ENCODE measurements at regions not wholly inside any gene's neighbourhood (a gene's known extent, or its start where the extent isn't known, plus 50 kb on each side); places are given as distances from the start of the nearest gene placed in this dataset.

- Histone ChIP-seq H3K27ac (no peak overlapping the region), H3K27me3 (no peaks in the 10 kb centered on the region), H3K36me3 (no peaks in the 10 kb centered on the region), H3K9me3 (no peaks in the 10 kb centered on the region), H3K4me1 (no peaks in the 10 kb centered on the region), H3K4me3 (no peak overlapping the region)
- WGBS, 2 donors (ENCODE audit: low coverage in 1 of 2): 76 to 81% methylated on average over 3 of the region's 3 CpGs
- TF ChIP-seq EP300 (IDR thresholded peaks at IDR 0.05; ENCODE audit: low read depth) (no peak), CTCF (IDR thresholded peaks at IDR 0.05) (no peak), POLR2AphosphoS5 (IDR thresholded peaks at IDR 0.05) (no peak), POLR2A (IDR thresholded peaks at IDR 0.05) (no peak)
- in situ Hi-C loops (cut with MboI; ENCODE audit: low pct_ligation_motif_present in 1 of 4, low pct_unique_long_range_greater_than_20kb in 1 of 4, low sequenced_read_pairs in 3 of 4) (no loop called here), intact Hi-C loops (cut with DNase I; ENCODE audit: low total_unique reads) (no loop called here)
- no peak for DNase-seq
These were observed 476.1 kb upstream of the MEF2C start for GRCh38 chr5:89359046-89359445.

GRCh38 chr5:89353837-89354551 lies 471.0 kb upstream of the MEF2C start:
- intact Hi-C loops (cut with DNase I; ENCODE audit: low total_unique reads): no loop called here
- 62 to 63% methylated on average over 1 of the region's 1 CpG for WGBS, 2 donors (ENCODE audit: low coverage in 1 of 2)
- H3K27me3 ChIP-seq: no peaks in the 10 kb centered on the region
- in situ Hi-C loops (cut with MboI; ENCODE audit: low pct_ligation_motif_present in 1 of 4, low pct_unique_long_range_greater_than_20kb in 1 of 4, low sequenced_read_pairs in 3 of 4): no loop called here
- H3K4me1 ChIP-seq: no peaks in the 10 kb centered on the region
- TF ChIP-seq EP300 (IDR thresholded peaks at IDR 0.05; ENCODE audit: low read depth) (no peak), POLR2AphosphoS5 (IDR thresholded peaks at IDR 0.05) (no peak), CTCF (IDR thresholded peaks at IDR 0.05) (no peak), POLR2A (IDR thresholded peaks at IDR 0.05) (no peak)
- no peak for DNase-seq
- H3K4me3 ChIP-seq: no peak overlapping the region
- H3K9me3 ChIP-seq: no peaks in the 10 kb centered on the region
- no peaks in the 10 kb centered on the region for H3K36me3 ChIP-seq
- no peak overlapping the region for H3K27ac ChIP-seq

- TF ChIP-seq POLR2A (IDR thresholded peaks at IDR 0.05): no peak
- TF ChIP-seq EP300 (IDR thresholded peaks at IDR 0.05; ENCODE audit: low read depth): no peak
- no peak for TF ChIP-seq CTCF (IDR thresholded peaks at IDR 0.05)
- TF ChIP-seq POLR2AphosphoS5 (IDR thresholded peaks at IDR 0.05): no peak
- in situ Hi-C loops (cut with MboI; ENCODE audit: low pct_ligation_motif_present in 1 of 4, low pct_unique_long_range_greater_than_20kb in 1 of 4, low sequenced_read_pairs in 3 of 4): no loop called here
- Histone ChIP-seq H3K36me3 (no peaks in the 10 kb centered on the region), H3K9me3 (no peaks in the 10 kb centered on the region), H3K4me1 (no peaks in the 10 kb centered on the region), H3K4me3 (no peak overlapping the region), H3K27me3 (no peaks in the 10 kb centered on the region), H3K27ac (no peak overlapping the region)
- intact Hi-C loops (cut with DNase I; ENCODE audit: low total_unique reads): no loop called here
- no peak for DNase-seq
These were observed 469.0 kb upstream of the MEF2C start for GRCh38 chr5:89351975-89352374.

GRCh38 chr5:89351222-89351621 lies 468.2 kb upstream of the MEF2C start:
- TF ChIP-seq POLR2AphosphoS5 (IDR thresholded peaks at IDR 0.05): no peak
- no peak for TF ChIP-seq EP300 (IDR thresholded peaks at IDR 0.05; ENCODE audit: low read depth)
- no peak for TF ChIP-seq CTCF (IDR thresholded peaks at IDR 0.05)
- TF ChIP-seq POLR2A (IDR thresholded peaks at IDR 0.05): no peak
- in situ Hi-C loops (cut with MboI; ENCODE audit: low pct_ligation_motif_present in 1 of 4, low pct_unique_long_range_greater_than_20kb in 1 of 4, low sequenced_read_pairs in 3 of 4) (no loop called here), intact Hi-C loops (cut with DNase I; ENCODE audit: low total_unique reads) (no loop called here)
- no peak overlapping the region for H3K27ac ChIP-seq
- H3K27me3 ChIP-seq: no peaks in the 10 kb centered on the region
- H3K4me3 ChIP-seq: no peak overlapping the region
- DNase-seq: no peak
- no peaks in the 10 kb centered on the region for H3K9me3 ChIP-seq
- 74% methylated on average over 4 of the region's 4 CpGs for WGBS, 2 donors (ENCODE audit: low coverage in 1 of 2)
- H3K4me1 ChIP-seq: no peaks in the 10 kb centered on the region
- H3K36me3 ChIP-seq: no peaks in the 10 kb centered on the region
